ENCODE measurements at regions not wholly inside any gene's neighbourhood (a gene's known extent, or its start where the extent isn't known, plus 50 kb on each side); places are given as distances from the start of the nearest gene placed in this dataset.

DNA sequence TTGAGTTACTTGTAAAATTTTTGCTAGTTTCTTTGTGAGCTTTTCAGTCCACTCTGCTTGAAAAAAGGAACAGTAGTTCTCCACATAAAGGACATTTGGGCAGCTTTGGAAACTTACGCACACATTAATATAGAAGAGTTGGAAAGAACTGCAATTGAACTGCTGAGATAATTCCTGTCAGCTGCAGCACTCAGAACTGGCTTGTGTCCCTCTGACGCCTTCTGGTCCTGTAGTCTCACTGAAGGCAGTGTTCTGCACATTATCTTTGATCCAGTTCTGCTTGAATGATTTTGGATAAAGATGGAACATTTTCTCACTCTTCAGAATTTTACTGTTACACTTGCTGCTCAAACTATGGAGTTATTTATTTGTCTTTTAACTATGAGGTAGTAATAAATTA, 901.9 kb downstream of the OTOL1 start:
- no peak for DNase-seq (ENCODE audit: low read depth, low spot score)
- no peaks in the 10 kb centered on the region for H3K79me2 ChIP-seq (ENCODE audit: insufficient read depth, low read length)
- H3K4me1 ChIP-seq (ENCODE audit: control insufficient read depth in 1 of 2, insufficient read depth in 2 of 2, low read length in 2 of 2): no peaks in the 10 kb centered on the region
- no peaks in the 10 kb centered on the region for H3K9me3 ChIP-seq (ENCODE audit: control insufficient read depth in 1 of 2, insufficient read depth in 1 of 2, low read depth in 1 of 2, low read length in 2 of 2)
- intact Hi-C loops (cut with micrococcal nuclease): no loop called here
- no peak overlapping the region for H3K4me2 ChIP-seq (ENCODE audit: low read length)
- H4K20me1 ChIP-seq (ENCODE audit: insufficient read depth): no peaks in the 10 kb centered on the region
- H3K36me3 ChIP-seq (ENCODE audit: control insufficient read depth in 1 of 2, insufficient read depth in 2 of 2, low read length in 2 of 2): no peaks in the 10 kb centered on the region
- no peak overlapping the region for H3K9ac ChIP-seq (ENCODE audit: low read length)
- RAD21 ChIA-PET (ENCODE audit: low non-redundant PET in 1 of 2, low total read pairs in 2 of 2, uncharacterized antibody in 2 of 2, unreplicated experiment in 2 of 2): no interaction called here
- H3K27me3 ChIP-seq (ENCODE audit: insufficient read depth, low read length): no peaks in the 10 kb centered on the region
- no peak overlapping the region for H3K27ac ChIP-seq (ENCODE audit: low read depth, low read length)
- TF ChIP-seq EZH2phosphoT487 (IDR thresholded peaks at IDR 0.05; ENCODE audit: borderline replicate concordance) (no peak), JUND (IDR thresholded peaks at IDR 0.05) (no peak), ELF1 (IDR thresholded peaks at IDR 0.05; ENCODE audit: borderline replicate concordance, low read depth) (no peak), EGR1 (IDR thresholded peaks at IDR 0.05; ENCODE audit: low read depth) (no peak), TCF7L2 (IDR thresholded peaks at IDR 0.05; ENCODE audit: borderline replicate concordance, extremely low read depth, insufficient read depth, insufficient read length) (no peak), CEBPB (IDR thresholded peaks at IDR 0.05; ENCODE audit: low read depth) (no peak), YY1 (IDR thresholded peaks at IDR 0.05; ENCODE audit: extremely low read depth, insufficient replicate concordance, low read depth, low read length) (no peak), ZFX (IDR thresholded peaks at IDR 0.05) (no peak), SRF (IDR thresholded peaks at IDR 0.05; ENCODE audit: low read depth) (no peak)
- TF ChIP-seq, protein P1, sequence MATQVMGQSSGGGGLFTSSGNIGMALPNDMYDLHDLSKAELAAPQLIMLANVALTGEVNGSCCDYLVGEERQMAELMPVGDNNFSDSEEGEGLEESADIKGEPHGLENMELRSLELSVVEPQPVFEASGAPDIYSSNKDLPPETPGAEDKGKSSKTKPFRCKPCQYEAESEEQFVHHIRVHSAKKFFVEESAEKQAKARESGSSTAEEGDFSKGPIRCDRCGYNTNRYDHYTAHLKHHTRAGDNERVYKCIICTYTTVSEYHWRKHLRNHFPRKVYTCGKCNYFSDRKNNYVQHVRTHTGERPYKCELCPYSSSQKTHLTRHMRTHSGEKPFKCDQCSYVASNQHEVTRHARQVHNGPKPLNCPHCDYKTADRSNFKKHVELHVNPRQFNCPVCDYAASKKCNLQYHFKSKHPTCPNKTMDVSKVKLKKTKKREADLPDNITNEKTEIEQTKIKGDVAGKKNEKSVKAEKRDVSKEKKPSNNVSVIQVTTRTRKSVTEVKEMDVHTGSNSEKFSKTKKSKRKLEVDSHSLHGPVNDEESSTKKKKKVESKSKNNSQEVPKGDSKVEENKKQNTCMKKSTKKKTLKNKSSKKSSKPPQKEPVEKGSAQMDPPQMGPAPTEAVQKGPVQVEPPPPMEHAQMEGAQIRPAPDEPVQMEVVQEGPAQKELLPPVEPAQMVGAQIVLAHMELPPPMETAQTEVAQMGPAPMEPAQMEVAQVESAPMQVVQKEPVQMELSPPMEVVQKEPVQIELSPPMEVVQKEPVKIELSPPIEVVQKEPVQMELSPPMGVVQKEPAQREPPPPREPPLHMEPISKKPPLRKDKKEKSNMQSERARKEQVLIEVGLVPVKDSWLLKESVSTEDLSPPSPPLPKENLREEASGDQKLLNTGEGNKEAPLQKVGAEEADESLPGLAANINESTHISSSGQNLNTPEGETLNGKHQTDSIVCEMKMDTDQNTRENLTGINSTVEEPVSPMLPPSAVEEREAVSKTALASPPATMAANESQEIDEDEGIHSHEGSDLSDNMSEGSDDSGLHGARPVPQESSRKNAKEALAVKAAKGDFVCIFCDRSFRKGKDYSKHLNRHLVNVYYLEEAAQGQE (IDR thresholded peaks at IDR 0.05; ENCODE audit: low read depth): no peak
- CTCF ChIA-PET: no interaction called here
- no TSS peak for BruUV-seq (replicated peaks)
- no peaks in the 10 kb centered on the region for H3K9me2 ChIP-seq (ENCODE audit: insufficient read depth)
- no peak overlapping the region for H3K4me3 ChIP-seq (replicated peaks in 1 of 2; ENCODE audit: low read depth in 1 of 2, low read length in 2 of 2)
- POLR2A ChIA-PET: no interaction called here
- ATAC-seq: no peak
- H2AFZ ChIP-seq (ENCODE audit: low read depth, low read length, poor library complexity, severe bottlenecking): no peak overlapping the region

Data from HCT116 (cell line).